SU-DHL-6 (cell line): ENCODE measurements at regions not wholly inside any gene's neighbourhood (a gene's known extent, or its start where the extent isn't known, plus 50 kb on each side); places are given as distances from the start of the nearest gene placed in this dataset.

ENCODE experiments used
- H2AFZ ChIP-seq: fragments of 200-600 bp; sonication (generic); 2 replicates; pipeline ENCODE4 v1.6.1; 2014; ENCODE audit warnings: low read depth, mild to moderate bottlenecking, moderate library complexity, mixed read lengths, antibody characterized with exemption, low read length; ENCODE audit not compliant: severe bottlenecking
- H3F3A ChIP-seq: fragments of 200-600 bp; shearing (Covaris generic); 2 replicates; pipeline ENCODE4 v1.6.0; 2016; ENCODE audit warnings: antibody characterized with exemption, mild to moderate bottlenecking; ENCODE audit not compliant: insufficient read depth
- H3K27ac ChIP-seq: fragments of 200-600 bp; sonication (generic); 2 replicates; pipeline ENCODE4 v1.5.1; 2016; ENCODE audit warnings: low read depth, mild to moderate bottlenecking, low read length, moderate library complexity, mixed read lengths
- H3K27me3 ChIP-seq: fragments of 200-600 bp; sonication (generic), shearing (Covaris generic); 2 replicates; pipeline ENCODE4 v1.6.0; 2014; ENCODE audit warnings: mild to moderate bottlenecking, low read length
- H3K36me3 ChIP-seq: fragments of 200-600 bp; sonication (generic); 2 replicates; pipeline ENCODE4 v1.6.1; 2014; ENCODE audit warnings: mild to moderate bottlenecking, low read length, mixed read lengths
- H3K4me2 ChIP-seq: fragments of 300-600, 200-600 bp; shearing (Covaris generic), sonication (generic); 2 replicates; pipeline ENCODE4 v1.6.0; 2014; ENCODE audit warnings: low read length, low read depth, mild to moderate bottlenecking; ENCODE audit not compliant: poor library complexity, severe bottlenecking
- H3K4me3 ChIP-seq: fragments of 200-600 bp; sonication (generic); 2 replicates; pipeline ENCODE4 v1.5.1; 2014; ENCODE audit warnings: antibody characterized with exemption, low read length, mild to moderate bottlenecking, mixed read lengths; ENCODE audit not compliant: insufficient read depth, poor library complexity, severe bottlenecking
- H3K79me2 ChIP-seq: fragments of 200-600 bp; sonication (generic); 2 replicates; pipeline ENCODE4 v1.6.1; 2014; ENCODE audit warnings: mild to moderate bottlenecking, low read length, moderate library complexity; ENCODE audit not compliant: insufficient read depth
- H3K9ac ChIP-seq: fragments of 200-600 bp; sonication (generic); 2 replicates; pipeline ENCODE4 v1.7.0; 2014; ENCODE audit warnings: mild to moderate bottlenecking, low read length
- H3K9me2 ChIP-seq: fragments of 200-600 bp; sonication (generic); replicated peaks from 2 replicates; pipeline ENCODE4 v1.6.1; 2014; ENCODE audit warnings: low read length; ENCODE audit not compliant: insufficient read depth
- H3K9me3 ChIP-seq: fragments of 200-600 bp; sonication (generic); 2 replicates; pipeline ENCODE4 v1.6.1; 2014; ENCODE audit warnings: low read length, mixed read lengths; ENCODE audit not compliant: insufficient read depth
- H4K20me1 ChIP-seq: fragments of 200-600 bp; sonication (generic); 2 replicates; pipeline ENCODE4 v1.6.1; 2014; ENCODE audit warnings: low read depth, mild to moderate bottlenecking, antibody characterized with exemption, low read length, moderate library complexity, mixed read lengths
- CTCF ChIP-seq: fragments of 200-600 bp; sonication (generic); IDR thresholded peaks from one replicate; pipeline ENCODE4 v1.5.1; 2017; ENCODE audit warnings: antibody characterized with exemption, mild to moderate bottlenecking, low read length, moderate library complexity; ENCODE audit not compliant: insufficient read depth, poor library complexity, severe bottlenecking
- EZH2phosphoT487 ChIP-seq: fragments of 200-600 bp; sonication (generic), shearing (Covaris generic); conservative IDR thresholded peaks from 2 replicates; pipeline ENCODE4 v1.6.1; 2018; ENCODE audit warnings: mild to moderate bottlenecking, antibody characterized with exemption, low read length, moderate library complexity, mixed read lengths

DNA sequence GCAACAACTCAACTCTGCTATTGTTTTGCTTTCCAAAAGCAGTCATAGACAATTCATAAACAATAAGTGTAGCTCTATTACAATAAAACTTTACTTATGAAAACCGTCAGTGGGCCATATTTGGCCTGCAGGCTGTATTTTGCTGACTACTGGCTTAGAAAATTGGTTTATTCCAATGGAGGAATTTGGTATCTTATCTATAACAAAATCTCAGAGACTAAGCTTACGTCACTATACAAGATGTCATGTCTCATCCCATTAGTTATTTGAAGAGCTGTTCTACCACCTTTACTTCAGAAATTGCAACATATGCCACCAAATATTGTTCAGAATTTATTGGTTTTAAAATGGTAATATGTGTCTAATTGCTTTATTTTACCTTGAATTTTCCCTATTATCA is 436.9 kb downstream of the HTR1B start:
- Histone ChIP-seq H4K20me1 (no peaks in the 10 kb centered on the region), H2AFZ (no peak overlapping the region), H3K4me3 (no peak overlapping the region), H3K4me2 (no peak overlapping the region), H3K9me3 (no peaks in the 10 kb centered on the region), H3K9ac (no peak overlapping the region), H3K79me2 (no peaks in the 10 kb centered on the region), H3K9me2 (no peaks in the 10 kb centered on the region), H3K36me3 (no peaks in the 10 kb centered on the region), H3K27me3 (no peaks in the 10 kb centered on the region), H3F3A (no peaks in the 10 kb centered on the region), H3K27ac (no peak overlapping the region)
- no peak for TF ChIP-seq CTCF
- no peak for TF ChIP-seq EZH2phosphoT487

DNA sequence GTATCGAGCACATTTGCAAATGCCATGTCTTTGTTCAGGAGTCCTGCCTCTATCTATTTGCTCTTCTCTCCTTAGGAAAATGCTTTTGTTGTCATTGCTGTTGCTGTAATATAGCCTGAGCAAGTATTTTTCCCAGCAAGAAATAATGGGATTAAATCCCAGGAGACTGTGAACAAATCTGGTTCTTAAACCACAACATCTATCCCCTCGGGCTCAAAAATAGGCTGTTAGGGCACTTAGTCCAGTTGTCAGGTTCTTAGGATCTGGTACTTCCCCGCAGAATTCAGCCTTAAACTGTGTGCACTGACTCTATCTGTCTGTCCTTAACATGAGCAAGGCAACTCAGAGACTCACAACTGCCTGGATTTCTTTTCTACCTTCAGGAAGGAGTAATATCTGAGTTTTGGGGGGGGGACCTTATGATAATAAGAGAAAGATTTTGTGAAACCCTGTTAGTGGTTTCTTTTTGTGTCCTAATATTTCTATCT is 437.5 kb downstream of the HTR1B start:
- no peaks in the 10 kb centered on the region for H4K20me1 ChIP-seq
- H3K36me3 ChIP-seq, result no peaks in the 10 kb centered on the region
- H3F3A ChIP-seq, result no peaks in the 10 kb centered on the region
- no peak overlapping the region for H2AFZ ChIP-seq
- H3K79me2 ChIP-seq, result no peaks in the 10 kb centered on the region
- TF ChIP-seq EZH2phosphoT487 (no peak), CTCF (no peak)
- H3K4me2 ChIP-seq, result no peak overlapping the region
- no peaks in the 10 kb centered on the region for H3K27me3 ChIP-seq
- H3K9me3 ChIP-seq, result no peaks in the 10 kb centered on the region
- no peaks in the 10 kb centered on the region for H3K9me2 ChIP-seq
- no peak overlapping the region for H3K9ac ChIP-seq
- no peak overlapping the region for H3K4me3 ChIP-seq
- H3K27ac ChIP-seq, result no peak overlapping the region

DNA sequence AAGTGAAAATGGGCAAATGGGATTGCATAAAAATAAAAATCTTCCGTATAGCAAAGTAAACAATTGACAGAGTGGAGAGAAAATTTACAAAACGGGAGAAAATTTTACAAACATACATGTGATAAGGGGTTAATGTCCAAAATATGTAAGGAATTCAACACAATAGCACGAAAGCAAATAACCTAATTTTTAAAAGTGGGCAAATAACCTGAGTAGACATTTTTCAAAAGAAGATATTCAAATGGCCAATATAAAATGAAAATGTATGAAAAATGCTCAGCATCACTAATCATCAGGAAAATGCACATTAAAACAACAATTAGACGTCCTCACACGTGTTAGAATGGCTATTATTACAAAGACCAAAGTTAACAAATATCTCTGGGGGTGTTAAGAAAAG is 441.5 kb downstream of the HTR1B start:
- H3K9me2 ChIP-seq, result no peaks in the 10 kb centered on the region
- H3K4me3 ChIP-seq, result no peak overlapping the region
- no peaks in the 10 kb centered on the region for H3F3A ChIP-seq
- no peak for TF ChIP-seq EZH2phosphoT487
- TF ChIP-seq CTCF, result no peak
- H3K27me3 ChIP-seq, result no peaks in the 10 kb centered on the region
- H3K9ac ChIP-seq, result no peak overlapping the region
- H3K27ac ChIP-seq, result no peak overlapping the region
- no peaks in the 10 kb centered on the region for H3K9me3 ChIP-seq
- no peak overlapping the region for H3K4me2 ChIP-seq
- no peaks in the 10 kb centered on the region for H3K79me2 ChIP-seq
- H3K36me3 ChIP-seq, result no peaks in the 10 kb centered on the region
- no peak overlapping the region for H2AFZ ChIP-seq
- H4K20me1 ChIP-seq, result no peaks in the 10 kb centered on the region
